HG03571 (cell line): ENCODE measurements at regions not wholly inside any gene's neighbourhood (a gene's known extent, or its start where the extent isn't known, plus 50 kb on each side); places are given as distances from the start of the nearest gene placed in this dataset.

ENCODE experiments used
- ATAC-seq: cut with Tn5 transposase; IDR thresholded peaks from one replicate; pipeline ENCODE4 v1.9.1; 2021; ENCODE audit not compliant: unreplicated experiment

- ATAC-seq = no peak
Observed at GRCh38 chr10:3723766-3724165, 61.2 kb downstream of the KLF6 start.

GRCh38 chr10:3720228-3721019 lies 64.6 kb downstream of the KLF6 start:
- ATAC-seq = no peak

- no peak for ATAC-seq
Observed at GRCh38 chr10:3719024-3719843, 65.8 kb downstream of the KLF6 start.

GRCh38 chr10:3716093-3716492 lies 68.9 kb downstream of the KLF6 start:
- no peak for ATAC-seq

GRCh38 chr10:3714967-3715366 lies 70.0 kb downstream of the KLF6 start:
- ATAC-seq = no peak

GRCh38 chr10:3714531-3714930 lies 70.5 kb downstream of the KLF6 start:
- ATAC-seq = no peak

- no peak for ATAC-seq
Observed at GRCh38 chr10:3712707-3713106, 72.3 kb downstream of the KLF6 start.

- ATAC-seq = no peak
Observed at GRCh38 chr10:3711918-3712317, 73.1 kb downstream of the KLF6 start.

- no peak for ATAC-seq
Observed at GRCh38 chr10:3710764-3711163, 74.2 kb downstream of the KLF6 start.

GRCh38 chr10:3709456-3710060 lies 75.5 kb downstream of the KLF6 start:
- no peak for ATAC-seq

- no peak for ATAC-seq
Observed at GRCh38 chr10:3708852-3709251, 76.2 kb downstream of the KLF6 start.

- no peak for ATAC-seq
Observed at GRCh38 chr10:3704565-3705325, 80.3 kb downstream of the KLF6 start.

GRCh38 chr10:3702569-3702968 lies 82.4 kb downstream of the KLF6 start:
- ATAC-seq = no peak

GRCh38 chr10:3702056-3702546 lies 82.9 kb downstream of the KLF6 start:
- no peak for ATAC-seq

- ATAC-seq = no peak
Observed at GRCh38 chr10:3701491-3701890, 83.5 kb downstream of the KLF6 start.

- no peak for ATAC-seq
Observed at GRCh38 chr10:3700531-3701076, 84.4 kb downstream of the KLF6 start.

GRCh38 chr10:3699916-3700315 lies 85.1 kb downstream of the KLF6 start:
- ATAC-seq = no peak

GRCh38 chr10:3698312-3698711 lies 86.7 kb downstream of the KLF6 start:
- no peak for ATAC-seq

GRCh38 chr10:3693698-3694080 lies 91.3 kb downstream of the KLF6 start:
- ATAC-seq = no peak

- ATAC-seq = no peak
Observed at GRCh38 chr10:3693022-3693697, 91.8 kb downstream of the KLF6 start.
